ENCODE measurements at regions not wholly inside any gene's neighbourhood (a gene's known extent, or its start where the extent isn't known, plus 50 kb on each side); places are given as distances from the start of the nearest gene placed in this dataset.

DNA sequence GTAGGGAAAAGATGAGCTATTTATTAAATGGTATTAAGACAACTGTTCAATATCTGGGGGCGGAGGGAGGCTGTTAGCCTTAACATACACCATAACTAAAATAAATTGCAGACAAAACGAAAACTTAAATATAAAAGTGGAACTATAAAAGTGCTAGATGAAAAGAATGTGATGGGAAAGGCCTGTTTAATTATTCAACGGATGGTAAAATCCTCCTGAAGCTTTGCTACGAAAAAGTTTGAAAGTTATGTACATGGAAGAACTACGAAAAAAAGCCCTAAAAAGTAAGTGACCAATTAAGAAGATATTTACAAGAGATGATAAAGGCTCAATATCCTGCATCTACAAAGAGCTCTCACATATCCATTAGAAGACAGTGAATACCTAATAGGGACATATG, 197.8 kb upstream of the IER5L start:
- no peaks in the 10 kb centered on the region for H3K9me3 ChIP-seq (replicated peaks)
- H3K4me3 ChIP-seq: no peak overlapping the region
- H3K27me3 ChIP-seq (replicated peaks): no peaks in the 10 kb centered on the region
- no peaks in the 10 kb centered on the region for H3K36me3 ChIP-seq
- no peak overlapping the region for H3K27ac ChIP-seq
- H3K4me1 ChIP-seq (replicated peaks): no peaks in the 10 kb centered on the region
- DNase-seq (ENCODE audit: low read depth in 1 of 2, low spot score in 2 of 2): no peak

DNA sequence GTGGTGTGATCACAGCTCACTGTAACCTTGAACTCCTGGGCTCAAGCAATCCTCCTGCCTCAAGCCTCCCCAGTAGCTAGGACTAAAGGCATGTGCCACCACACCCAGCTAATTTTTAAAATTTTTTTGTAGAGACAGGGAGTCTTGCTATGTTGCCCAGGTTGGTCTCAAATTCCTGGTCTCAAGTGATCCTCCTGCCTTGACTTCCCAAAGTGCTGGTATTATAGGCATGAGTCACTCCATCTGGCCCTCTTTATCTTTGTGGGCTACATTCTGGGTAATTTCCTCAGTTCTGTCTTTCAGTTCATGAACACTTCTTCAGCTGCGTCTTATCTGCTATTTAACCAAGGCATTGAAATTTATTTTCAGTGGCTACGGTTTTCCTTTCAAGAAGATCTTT, 196.6 kb upstream of the IER5L start:
- H3K9me3 ChIP-seq (replicated peaks): no peaks in the 10 kb centered on the region; the same call in 1 of the 2 replicates
- no peaks in the 10 kb centered on the region for H3K4me1 ChIP-seq (replicated peaks)
- DNase-seq (ENCODE audit: low read depth in 1 of 2, low spot score in 2 of 2): no peak
- H3K27ac ChIP-seq: no peak overlapping the region
- no peak overlapping the region for H3K4me3 ChIP-seq
- no peaks in the 10 kb centered on the region for H3K27me3 ChIP-seq (replicated peaks)
- no peaks in the 10 kb centered on the region for H3K36me3 ChIP-seq

DNA sequence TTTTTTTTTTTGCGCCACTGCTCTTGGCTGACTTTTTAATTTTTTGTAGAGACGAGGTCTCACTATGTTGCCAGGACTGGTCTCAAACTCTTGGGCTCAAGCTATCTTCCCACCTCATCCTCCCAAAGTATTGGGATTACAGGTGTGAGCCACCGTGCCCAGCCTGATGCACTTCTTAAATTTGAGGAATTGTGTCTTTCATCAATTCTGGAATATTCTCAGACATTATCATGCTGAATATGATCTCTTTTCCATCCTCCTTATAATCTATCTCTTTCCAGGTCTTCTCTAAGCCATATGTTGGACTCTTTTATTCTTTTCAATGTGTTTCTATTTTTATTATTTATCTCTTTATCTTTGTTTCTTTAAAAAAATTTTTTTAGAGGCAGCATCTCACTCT, 196.2 kb upstream of the IER5L start:
- H3K4me3 ChIP-seq: no peak overlapping the region
- H3K4me1 ChIP-seq (replicated peaks): no peaks in the 10 kb centered on the region
- H3K27me3 ChIP-seq (replicated peaks): no peaks in the 10 kb centered on the region
- no peak for DNase-seq (ENCODE audit: low read depth in 1 of 2, low spot score in 2 of 2)
- no peaks in the 10 kb centered on the region for H3K36me3 ChIP-seq
- no peaks in the 10 kb centered on the region; the same call in 1 of the 2 replicates for H3K9me3 ChIP-seq (replicated peaks)
- H3K27ac ChIP-seq: no peak overlapping the region

DNA sequence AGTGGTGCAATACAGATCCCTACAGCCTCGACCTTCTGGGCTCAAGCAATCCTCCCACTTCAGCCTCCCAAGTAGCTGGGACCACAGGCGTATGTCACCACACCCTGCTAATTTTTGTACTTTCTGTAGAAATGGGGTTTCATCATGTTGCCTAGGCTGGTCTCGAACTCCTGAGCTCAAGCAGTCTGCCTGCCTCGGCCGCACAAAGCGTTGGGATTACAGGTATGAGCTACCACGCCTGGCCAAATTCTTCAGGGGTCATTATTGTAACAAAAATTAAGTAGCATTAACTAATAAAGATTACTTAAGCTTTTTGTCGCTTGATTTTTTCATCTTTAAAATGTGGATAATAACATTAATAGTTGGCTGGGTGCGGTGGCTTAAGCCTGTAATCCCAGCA, 195.3 kb upstream of the IER5L start:
- H3K27ac ChIP-seq: no peak overlapping the region
- H3K4me3 ChIP-seq: no peak overlapping the region
- no peaks in the 10 kb centered on the region; the same call in 1 of the 2 replicates for H3K9me3 ChIP-seq (replicated peaks)
- H3K4me1 ChIP-seq (replicated peaks): no peaks in the 10 kb centered on the region
- DNase-seq (ENCODE audit: low read depth in 1 of 2, low spot score in 2 of 2): no peak
- no peaks in the 10 kb centered on the region for H3K36me3 ChIP-seq
- H3K27me3 ChIP-seq (replicated peaks): no peaks in the 10 kb centered on the region

DNA sequence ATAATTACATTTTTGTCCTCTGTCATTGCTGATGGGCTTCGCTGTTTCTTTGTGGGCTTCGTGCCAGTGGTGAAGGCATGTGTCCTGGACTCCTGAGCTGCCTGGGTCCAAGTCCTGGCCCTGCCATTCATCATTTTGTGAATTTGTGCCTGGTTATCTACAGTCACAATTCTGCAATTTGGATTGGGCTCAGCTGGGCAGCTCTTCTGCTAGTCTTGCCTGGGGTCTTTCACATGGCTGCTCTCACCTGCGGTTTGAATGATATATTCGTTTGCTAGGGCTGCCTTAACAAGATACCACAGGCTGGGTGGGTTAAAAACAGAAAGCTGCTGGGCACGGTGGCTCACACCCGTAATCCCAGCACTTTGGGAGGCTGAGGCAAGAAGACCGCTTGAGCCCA, 192.7 kb upstream of the IER5L start:
- Histone ChIP-seq H3K27me3 (replicated peaks) (no peaks in the 10 kb centered on the region), H3K36me3 (no peaks in the 10 kb centered on the region), H3K4me1 (replicated peaks) (no peaks in the 10 kb centered on the region), H3K27ac (no peak overlapping the region), H3K9me3 (replicated peaks) (no peaks in the 10 kb centered on the region; the same call in 1 of the 2 replicates), H3K4me3 (no peak overlapping the region)
- no peak for DNase-seq (ENCODE audit: low read depth in 1 of 2, low spot score in 2 of 2)

DNA sequence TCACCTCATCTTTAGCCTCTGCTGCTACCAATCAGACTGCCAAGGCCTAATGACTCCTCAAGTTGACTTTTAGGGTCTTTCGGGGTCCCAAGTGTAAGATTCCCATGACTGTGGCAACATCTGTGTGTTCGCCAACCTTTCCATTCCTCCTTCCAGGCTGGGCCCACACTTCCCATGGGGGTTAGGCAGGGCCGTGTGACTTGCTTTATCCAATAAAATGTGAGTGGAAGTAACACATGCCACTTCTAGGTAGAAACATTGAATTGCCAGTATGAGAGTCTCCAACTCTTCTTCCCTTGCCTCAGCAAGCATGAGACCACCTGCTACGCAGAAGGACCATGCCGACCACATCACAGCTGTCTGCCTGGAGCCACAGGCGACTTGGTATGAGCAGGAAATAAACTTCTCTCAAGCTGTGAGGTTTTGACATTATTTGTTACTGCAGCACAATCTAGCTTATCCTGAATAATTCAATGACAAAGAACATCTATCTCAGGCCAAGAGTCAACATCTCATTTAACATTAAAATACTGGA, 190.4 kb upstream of the IER5L start:
- Histone ChIP-seq H3K4me3 (no peak overlapping the region), H3K9me3 (replicated peaks) (no peaks in the 10 kb centered on the region; the same call in 1 of the 2 replicates), H3K27me3 (replicated peaks) (no peaks in the 10 kb centered on the region), H3K36me3 (no peaks in the 10 kb centered on the region), H3K27ac (no peak overlapping the region), H3K4me1 (replicated peaks) (no peaks in the 10 kb centered on the region)
- DNase-seq (ENCODE audit: low read depth in 1 of 2, low spot score in 2 of 2): no peak

DNA sequence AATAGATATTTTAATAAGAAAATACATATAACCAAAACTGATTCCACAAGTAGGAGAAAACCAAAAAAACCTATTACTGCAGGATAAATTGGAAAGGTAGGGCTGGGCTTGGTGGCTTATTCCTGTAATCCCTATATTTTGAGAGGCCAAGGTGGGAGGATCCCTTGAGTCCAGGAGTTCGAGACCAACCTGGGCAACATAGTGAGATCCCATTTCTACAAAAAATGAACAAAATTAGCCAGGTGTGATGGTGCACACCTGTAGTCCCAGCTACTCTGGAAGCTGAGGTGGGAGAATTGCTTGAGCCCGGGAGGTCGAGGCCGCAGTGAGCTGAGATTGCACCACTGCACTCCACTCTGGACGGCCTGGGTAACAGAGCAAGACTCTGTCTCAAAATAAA, 189.2 kb upstream of the IER5L start:
- DNase-seq (ENCODE audit: low read depth in 1 of 2, low spot score in 2 of 2): no peak
- Histone ChIP-seq H3K27ac (no peak overlapping the region), H3K9me3 (replicated peaks) (no peaks in the 10 kb centered on the region; the same call in 1 of the 2 replicates), H3K27me3 (replicated peaks) (no peaks in the 10 kb centered on the region), H3K4me3 (no peak overlapping the region), H3K4me1 (replicated peaks) (no peaks in the 10 kb centered on the region), H3K36me3 (no peaks in the 10 kb centered on the region)

DNA sequence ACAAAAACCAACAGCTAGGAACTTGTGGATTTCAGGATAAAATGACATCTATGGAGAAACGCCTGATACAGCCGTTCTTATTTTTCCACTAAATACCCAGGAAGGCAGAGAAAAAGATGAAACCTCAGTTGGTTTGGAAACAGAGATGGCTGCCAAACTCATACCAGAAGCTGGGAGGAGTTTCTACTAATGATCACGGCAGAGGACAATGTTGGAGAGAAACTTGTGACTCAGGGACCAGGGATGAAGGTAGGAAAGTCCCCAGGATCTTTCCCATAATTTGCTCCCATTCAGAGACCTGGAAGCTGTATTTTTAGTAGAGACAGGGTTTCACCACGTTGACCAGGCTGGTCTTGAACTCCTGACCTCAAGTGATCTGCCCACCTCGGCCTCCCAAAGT, 187.1 kb upstream of the IER5L start:
- Histone ChIP-seq H3K9me3 (replicated peaks) (no peaks in the 10 kb centered on the region; the same call in 1 of the 2 replicates), H3K36me3 (no peaks in the 10 kb centered on the region), H3K4me3 (no peak overlapping the region), H3K27ac (no peak overlapping the region), H3K27me3 (replicated peaks) (no peaks in the 10 kb centered on the region), H3K4me1 (replicated peaks) (no peaks in the 10 kb centered on the region)
- no peak for DNase-seq (ENCODE audit: low read depth in 1 of 2, low spot score in 2 of 2)

DNA sequence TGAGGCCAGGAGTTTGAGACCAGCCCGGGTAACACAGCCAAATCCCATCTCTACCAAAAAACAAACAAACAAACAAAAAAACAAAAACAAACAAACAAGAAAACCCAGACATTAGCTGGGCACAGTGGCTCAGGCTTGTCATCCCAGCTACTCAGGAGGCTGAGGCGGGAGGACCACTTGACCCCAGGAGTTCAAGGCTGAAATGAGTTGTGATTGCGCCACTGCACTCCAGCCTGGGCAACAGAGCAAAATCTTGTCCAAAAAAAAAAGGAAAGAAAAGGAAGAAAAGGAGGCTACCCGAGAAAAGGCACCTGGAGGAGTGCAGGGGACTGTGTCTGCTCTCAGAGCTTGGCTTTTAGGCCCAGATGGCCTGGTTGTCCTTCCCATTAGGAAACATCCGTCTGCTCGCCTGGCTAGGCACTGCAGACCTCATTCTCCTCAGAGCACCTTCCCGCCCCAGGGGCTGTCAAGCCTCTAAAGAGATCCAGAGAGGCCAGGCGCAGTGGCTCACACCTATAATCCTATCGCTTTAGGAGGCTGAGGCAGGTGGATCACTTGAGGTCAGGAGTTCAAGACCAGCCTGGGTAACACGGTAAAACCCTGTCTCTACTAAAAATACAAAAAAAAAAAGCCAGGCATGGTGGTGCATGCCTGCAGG, 185.3 kb upstream of the IER5L start:
- Histone ChIP-seq H3K4me1 (replicated peaks) (no peaks in the 10 kb centered on the region), H3K27me3 (replicated peaks) (no peaks in the 10 kb centered on the region), H3K36me3 (no peaks in the 10 kb centered on the region), H3K9me3 (replicated peaks) (no peaks in the 10 kb centered on the region), H3K4me3 (no peak overlapping the region), H3K27ac (no peak overlapping the region)
- no peak for DNase-seq (ENCODE audit: low read depth in 1 of 2, low spot score in 2 of 2)

DNA sequence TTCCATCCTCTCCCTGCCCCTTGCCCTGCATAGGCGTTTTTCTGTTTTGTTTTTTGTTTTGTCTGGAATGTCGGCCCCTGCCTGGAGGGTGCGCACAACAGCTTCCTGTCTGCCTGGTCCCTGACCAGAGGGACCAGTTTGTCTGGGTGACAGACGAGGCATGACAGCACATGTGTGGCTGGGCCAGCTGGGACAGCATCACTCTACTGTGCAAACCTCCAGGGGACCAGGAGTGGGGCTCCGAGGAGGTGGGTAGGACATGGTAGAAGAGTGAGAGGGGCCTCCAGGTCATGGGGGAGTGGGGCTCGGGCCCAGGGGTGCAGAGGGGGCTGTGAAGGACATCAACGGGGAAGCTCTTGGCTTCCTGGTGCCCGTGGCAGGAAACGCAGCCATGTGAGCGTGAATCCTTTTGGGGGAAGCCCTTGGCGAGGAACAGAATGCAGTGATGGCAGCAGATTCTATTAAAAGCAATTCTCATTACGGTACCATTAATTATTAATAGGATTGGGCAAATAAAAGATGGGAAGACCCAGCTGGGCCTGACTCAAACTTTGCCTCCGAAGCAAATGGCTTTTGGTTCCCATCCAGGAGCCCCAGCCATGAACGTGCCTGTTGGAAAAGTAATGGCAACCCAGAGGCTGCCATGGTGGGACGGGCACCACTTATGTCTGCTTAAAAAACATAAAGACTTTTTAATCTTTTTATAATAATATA, 184.4 kb upstream of the IER5L start:
- Histone ChIP-seq H3K4me1 (replicated peaks) (no peaks in the 10 kb centered on the region), H3K27me3 (replicated peaks) (no peaks in the 10 kb centered on the region), H3K36me3 (no peaks in the 10 kb centered on the region), H3K4me3 (no peak overlapping the region), H3K27ac (no peak overlapping the region), H3K9me3 (replicated peaks) (no peaks in the 10 kb centered on the region)
- no peak for DNase-seq (ENCODE audit: low read depth in 1 of 2, low spot score in 2 of 2)

DNA sequence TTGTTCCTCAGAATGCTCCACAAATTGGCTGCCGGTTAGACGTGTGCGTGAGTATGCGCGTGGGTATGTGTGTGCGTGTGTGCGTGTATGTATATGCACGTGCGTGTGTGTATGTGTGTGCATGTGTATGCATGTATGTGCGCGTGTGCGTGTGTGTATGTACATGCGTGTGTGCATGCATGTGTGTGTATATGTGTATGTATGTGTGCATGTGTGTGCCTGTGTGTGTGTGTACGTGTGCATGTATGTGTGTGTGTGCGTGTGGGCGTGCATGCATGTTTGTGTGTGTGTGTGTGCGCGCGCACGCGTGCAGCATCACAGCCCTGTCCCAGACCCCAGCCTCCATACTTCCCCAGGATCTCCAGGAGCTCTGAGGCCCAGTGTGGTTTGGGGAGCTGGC, 183.1 kb upstream of the IER5L start:
- Histone ChIP-seq H3K9me3 (replicated peaks) (no peaks in the 10 kb centered on the region), H3K4me1 (replicated peaks) (no peaks in the 10 kb centered on the region), H3K27me3 (replicated peaks) (no peaks in the 10 kb centered on the region), H3K4me3 (no peak overlapping the region), H3K36me3 (no peaks in the 10 kb centered on the region), H3K27ac (no peak overlapping the region)
- no peak for DNase-seq (ENCODE audit: low read depth in 1 of 2, low spot score in 2 of 2)

DNA sequence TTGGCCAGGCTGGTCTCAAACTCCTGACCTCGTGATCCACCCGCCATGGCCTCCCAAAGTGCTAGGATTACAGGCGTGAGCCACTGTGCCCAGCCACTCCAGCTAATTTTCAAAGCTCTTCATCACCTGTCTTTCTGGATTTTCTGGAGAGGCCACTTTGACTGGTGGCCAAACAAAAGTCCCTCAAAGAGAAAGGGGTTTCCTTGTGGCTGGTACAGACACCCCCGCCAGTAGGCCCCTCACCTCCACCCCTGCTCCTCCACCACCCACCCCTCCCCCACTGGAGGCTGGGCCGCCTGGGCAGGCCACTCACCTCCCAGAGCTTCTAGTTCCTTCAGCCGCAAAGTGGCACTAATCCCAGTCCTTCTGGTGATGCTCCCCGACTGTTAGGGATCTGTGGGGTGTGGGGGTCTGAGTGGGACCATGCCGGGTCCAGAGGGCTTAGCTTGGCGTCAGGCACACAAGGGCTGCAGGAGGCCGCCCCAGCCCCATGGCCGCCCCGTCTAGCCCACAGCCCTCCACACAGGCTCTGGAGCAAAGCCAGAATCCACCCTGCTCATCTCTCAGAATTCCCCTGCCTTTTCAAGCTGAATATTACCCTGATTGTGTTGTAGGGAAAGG, 182.0 kb upstream of the IER5L start:
- no peaks in the 10 kb centered on the region for H3K27me3 ChIP-seq (replicated peaks)
- no peak for DNase-seq (ENCODE audit: low read depth in 1 of 2, low spot score in 2 of 2)

DNA sequence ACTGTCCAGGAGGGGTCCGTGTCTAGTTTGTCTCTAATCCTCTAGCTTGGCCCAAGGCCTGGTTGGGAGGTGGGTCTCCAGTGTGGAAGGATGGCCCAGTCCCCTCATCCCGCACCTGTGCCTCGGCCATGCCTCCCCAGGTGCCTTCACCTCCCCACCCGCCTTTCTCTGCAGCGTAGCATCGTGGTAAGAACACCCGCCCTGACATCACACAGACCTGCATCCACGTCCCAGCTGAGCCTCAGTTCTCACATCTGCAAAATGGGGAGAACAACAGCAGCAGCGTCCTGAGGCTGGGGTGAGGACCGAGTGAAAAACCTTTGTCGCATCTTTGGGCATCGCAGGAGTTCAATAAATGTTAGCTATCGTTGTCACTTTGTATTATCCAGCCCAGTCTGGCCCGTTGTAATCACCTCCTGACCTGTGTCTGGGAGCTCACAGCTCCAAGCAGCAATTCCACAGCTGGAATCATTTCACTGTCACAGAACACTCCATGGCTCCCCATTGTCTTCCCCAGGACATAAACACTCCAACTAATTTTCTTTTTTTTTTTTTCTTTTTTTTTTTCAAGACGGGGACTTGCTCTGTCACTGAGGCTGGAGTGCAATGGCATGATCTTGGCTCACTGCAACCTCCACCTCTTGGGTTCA, 181.2 kb upstream of the IER5L start:
- H3K4me3 ChIP-seq: no peak overlapping the region
- H3K27ac ChIP-seq: no peak overlapping the region
- no peaks in the 10 kb centered on the region for H3K36me3 ChIP-seq
- H3K9me3 ChIP-seq (replicated peaks): no peaks in the 10 kb centered on the region
- H3K4me1 ChIP-seq (replicated peaks): no peaks in the 10 kb centered on the region
- no peak for DNase-seq (ENCODE audit: low read depth in 1 of 2, low spot score in 2 of 2)
- no peaks in the 10 kb centered on the region for H3K27me3 ChIP-seq (replicated peaks)

More for the DNA sequence above, 182.0 kb upstream of the IER5L start:
- no peak overlapping the region for H3K4me3 ChIP-seq
- H3K36me3 ChIP-seq: no peaks in the 10 kb centered on the region
- no peaks in the 10 kb centered on the region for H3K9me3 ChIP-seq (replicated peaks)
- H3K27ac ChIP-seq: no peak overlapping the region
- no peaks in the 10 kb centered on the region for H3K4me1 ChIP-seq (replicated peaks)
